AG04450 (cell line): ENCODE measurements at regions not wholly inside any gene's neighbourhood (a gene's known extent, or its start where the extent isn't known, plus 50 kb on each side); places are given as distances from the start of the nearest gene placed in this dataset.

ENCODE experiments used
- CTCF ChIA-PET: fragments of 300-600, 350-600 bp; formaldehyde crosslinking; extraction: SDS; loops from one replicate; lab custom pipeline; 2022; ENCODE audit warnings: antibody characterized with exemption, inconsistent platforms; lab: Charles Lee
- POLR2A ChIA-PET: fragments of 350-600 bp; formaldehyde crosslinking; extraction: SDS; loops from one replicate; lab custom pipeline; 2021; ENCODE audit warnings: antibody characterized with exemption, inconsistent platforms; lab: Yijun Ruan, JAX
- DNase-seq: peaks from one replicate; pipeline ENCODE4 v3.0.0-alpha.2; 2011; ENCODE audit warnings: low read depth, low spot score
- H3K27ac ChIP-seq: one replicate; pipeline ENCODE4 v1.5.1; 2012; ENCODE audit warnings: low read depth, low read length, control low read depth
- H3K27me3 ChIP-seq: one replicate; pipeline ENCODE4 v1.6.0; 2012; ENCODE audit warnings: low read length; ENCODE audit not compliant: control insufficient read depth, insufficient read depth
- H3K4me3 ChIP-seq: 2 replicates; pipeline ENCODE4 v1.5.1; 2011; ENCODE audit warnings: mild to moderate bottlenecking, low read depth, low read length, control low read depth
- H3K9me3 ChIP-seq: 2 replicates; pipeline ENCODE4 v1.5.1; 2012; ENCODE audit warnings: low read length; ENCODE audit not compliant: control insufficient read depth, insufficient read depth
- CTCF ChIP-seq: IDR thresholded peaks from 2 replicates; pipeline ENCODE4 v1.5.1; 2011; ENCODE audit warnings: low read depth, low read length, control low read depth, inconsistent platforms

GRCh38 chr6:139593081-139593480 is 218.6 kb upstream of the CITED2 start:
- Histone ChIP-seq H3K4me3 (no peak overlapping the region), H3K27ac (no peak overlapping the region), H3K27me3 (no peaks in the 10 kb centered on the region), H3K9me3 (no peaks in the 10 kb centered on the region)
- no peak for DNase-seq
- POLR2A ChIA-PET, result no interaction called here
- CTCF ChIA-PET, result interaction anchor here (1.0 to 1.2 kb wide), 2 partner anchors 223 to 224 kb away, joined by 3 read pairs; no protein-coding TSS in a partner anchor
- no peak for TF ChIP-seq CTCF

- Histone ChIP-seq H3K27ac (no peak overlapping the region), H3K9me3 (no peaks in the 10 kb centered on the region), H3K4me3 (no peak overlapping the region), H3K27me3 (no peaks in the 10 kb centered on the region)
- ChIA-PET CTCF (interaction anchor here (1.2 kb wide), 1 partner anchor 222 kb away, joined by 3 read pairs; no protein-coding TSS in a partner anchor), POLR2A (interaction anchor here (5.3 kb wide), 1 partner anchor 218 kb away, joined by 66 read pairs; the partner anchor contains the start of gene CITED2)
- DNase-seq, result no peak
- no peak for TF ChIP-seq CTCF
These were observed 217.6 kb upstream of the CITED2 start for GRCh38 chr6:139592011-139592410.

- POLR2A ChIA-PET, result interaction anchor here (2.2 to 5.3 kb wide), 2 partner anchors 13 to 217 kb away, joined by 5 to 66 read pairs; partner anchors contain the start of gene CITED2
- Histone ChIP-seq H3K27ac (no peak overlapping the region), H3K4me3 (no peak overlapping the region), H3K9me3 (no peaks in the 10 kb centered on the region), H3K27me3 (no peaks in the 10 kb centered on the region)
- CTCF ChIA-PET, result no interaction called here
- no peak for TF ChIP-seq CTCF
- no peak for DNase-seq
These were observed 216.8 kb upstream of the CITED2 start for GRCh38 chr6:139591075-139591865.

GRCh38 chr6:139590206-139590605 is 215.8 kb upstream of the CITED2 start:
- ChIA-PET POLR2A (interaction anchor here (2.2 to 5.3 kb wide), 2 partner anchors 12 to 216 kb away, joined by 5 to 66 read pairs; partner anchors contain the start of gene CITED2), CTCF (interaction anchor here (0.6 to 1.3 kb wide), 2 partner anchors 8 to 1519 kb away, joined by 3 read pairs; no protein-coding TSS in a partner anchor)
- Histone ChIP-seq H3K27me3 (no peaks in the 10 kb centered on the region), H3K9me3 (no peaks in the 10 kb centered on the region), H3K27ac (no peak overlapping the region), H3K4me3 (no peak overlapping the region)
- DNase-seq, result no peak
- TF ChIP-seq CTCF, result no peak
